ENCODE measurements at regions not wholly inside any gene's neighbourhood (a gene's known extent, or its start where the extent isn't known, plus 50 kb on each side); places are given as distances from the start of the nearest gene placed in this dataset.

DNA sequence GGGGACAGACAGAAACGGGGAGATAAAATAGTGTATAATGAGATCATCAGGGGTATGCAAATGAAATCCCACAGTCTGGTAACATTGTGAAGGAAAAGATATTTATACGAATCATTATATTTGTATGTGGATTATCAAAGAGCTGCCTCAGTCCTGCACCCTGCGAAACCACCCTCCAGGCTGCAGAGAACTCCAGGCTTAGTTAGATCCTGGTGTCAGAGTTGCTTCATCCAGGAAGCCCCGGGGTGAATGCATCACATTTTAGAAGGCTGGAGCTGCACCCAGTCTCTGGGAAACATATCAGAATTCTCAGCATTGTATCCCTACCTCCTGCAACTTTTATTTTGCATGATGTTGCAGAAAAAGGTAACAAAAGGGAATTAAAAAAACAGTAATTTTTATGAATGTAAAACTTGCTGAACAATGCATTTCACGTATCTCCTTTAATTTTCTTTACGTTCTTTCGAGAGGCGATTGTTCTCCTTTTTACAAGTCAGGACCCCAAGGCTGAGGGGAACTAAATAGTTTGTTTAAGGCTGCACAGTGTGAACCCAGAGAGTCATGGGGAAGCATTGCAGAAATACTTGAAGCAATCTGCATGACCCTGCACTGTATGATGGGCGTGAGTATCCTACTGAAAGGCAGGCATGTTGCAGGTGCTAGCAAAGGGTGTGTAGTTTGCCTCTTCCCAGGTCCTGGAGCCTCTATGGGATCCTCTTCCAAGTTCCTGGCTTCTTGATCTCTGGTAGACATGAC is 299.5 kb upstream of the CLNK start:
- DNase-seq (ENCODE audit: low spot score): no peak

GRCh38 chr4:10983268-10983667 is 298.7 kb upstream of the CLNK start:
- DNase-seq (ENCODE audit: low spot score): no peak

DNA sequence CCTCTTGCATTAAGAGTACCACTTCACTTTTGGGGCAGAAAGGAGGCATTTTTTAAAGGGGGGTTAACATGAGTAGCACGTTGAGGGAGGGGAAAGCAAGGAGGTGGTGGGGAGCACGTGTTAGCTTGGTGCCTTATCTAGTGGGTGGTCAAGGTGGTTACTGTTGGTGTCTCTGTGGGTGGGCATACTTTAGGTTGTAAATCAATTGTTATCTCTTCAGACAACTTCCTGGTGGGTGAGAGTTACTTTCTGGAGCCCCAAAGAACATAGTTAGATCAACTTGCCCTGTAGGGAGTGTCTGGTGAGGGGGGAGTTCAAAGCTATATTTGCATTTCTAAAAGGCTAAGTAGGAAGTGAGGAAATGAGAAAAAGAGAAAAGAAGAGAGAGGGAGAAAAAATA is 297.7 kb upstream of the CLNK start:
- no peak for DNase-seq (ENCODE audit: low spot score)

DNA sequence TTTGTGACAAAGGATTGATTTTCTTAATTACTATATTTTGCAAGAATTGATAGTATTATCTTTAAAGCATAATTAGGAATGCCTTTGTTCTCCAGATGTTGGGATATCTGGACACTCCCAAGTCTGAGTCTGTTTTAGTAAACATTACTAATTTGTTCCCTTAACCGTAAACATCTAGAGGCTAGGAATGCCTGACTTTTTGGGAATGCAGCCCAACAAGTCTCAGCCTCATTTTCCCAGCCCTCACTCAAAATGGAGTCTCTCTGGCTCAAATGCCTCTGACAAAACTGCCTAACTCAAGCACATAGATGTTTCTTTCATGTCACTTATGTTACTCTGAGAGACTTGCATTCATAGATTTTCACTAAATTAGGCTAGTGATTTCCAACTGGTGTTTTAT is 297.0 kb upstream of the CLNK start:
- no peak for DNase-seq (ENCODE audit: low spot score)

DNA sequence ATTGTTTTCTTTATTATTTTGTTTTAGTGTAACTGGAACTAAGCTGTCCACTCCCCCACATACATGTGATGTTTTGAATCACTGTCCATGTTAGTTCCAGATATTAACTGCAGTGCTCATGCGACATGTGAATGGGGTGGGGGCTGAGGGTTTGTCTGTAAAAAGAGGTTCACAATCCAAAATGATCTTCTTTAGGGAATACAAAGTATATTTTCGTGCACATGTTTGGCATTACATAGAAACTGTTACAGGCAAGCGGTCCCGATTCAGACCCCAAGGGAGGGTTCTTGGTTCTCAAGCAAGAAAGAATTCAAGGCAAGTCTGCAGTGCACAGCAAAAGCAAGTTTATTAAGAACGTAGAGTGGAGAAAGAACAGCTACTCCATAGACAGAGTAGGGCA is 296.5 kb upstream of the CLNK start:
- DNase-seq (ENCODE audit: low spot score): no peak

DNA sequence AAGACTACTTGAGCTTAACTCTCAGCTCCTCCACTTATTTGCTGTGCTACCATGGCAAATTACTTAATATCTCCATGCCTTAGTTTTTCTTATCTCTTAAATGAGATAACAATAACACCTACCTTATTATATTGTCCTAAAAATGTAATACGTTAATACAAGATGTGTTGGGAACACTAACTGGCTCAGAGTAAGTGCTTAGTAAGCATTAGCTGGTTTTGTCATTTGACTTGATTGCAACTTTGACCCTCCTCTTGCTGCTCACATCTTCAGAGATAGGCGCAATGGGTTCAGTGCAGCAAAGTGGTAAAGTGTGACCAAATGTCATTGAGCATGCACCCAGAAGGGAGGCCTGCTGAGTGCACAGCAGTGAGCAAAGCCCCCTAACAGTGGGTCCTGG is 294.5 kb upstream of the CLNK start:
- DNase-seq (ENCODE audit: low spot score): no peak

- DNase-seq (ENCODE audit: low spot score): no peak
These were observed 293.0 kb upstream of the CLNK start for GRCh38 chr4:10977534-10977933.

DNA sequence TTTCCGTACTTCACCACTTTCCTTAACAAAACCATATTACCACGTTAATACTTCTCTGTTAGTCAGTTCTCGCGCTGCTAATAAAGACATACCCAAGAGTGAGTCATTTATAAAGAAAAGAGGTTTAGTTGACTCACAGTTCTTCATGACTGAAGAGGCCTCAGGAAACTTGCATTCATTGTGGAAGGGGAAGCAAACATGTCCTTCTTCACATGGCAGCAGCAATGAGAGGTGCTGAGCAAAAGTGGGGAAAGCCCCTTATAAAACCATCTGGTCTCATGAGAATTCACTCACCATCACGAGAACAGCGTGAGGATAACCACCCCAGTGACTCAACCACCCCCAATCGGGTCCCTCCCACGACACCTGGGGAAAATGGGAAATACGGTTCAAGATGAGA is 289.8 kb upstream of the CLNK start:
- DNase-seq (ENCODE audit: low spot score): no peak

- no peak for DNase-seq (ENCODE audit: low spot score)
These were observed 289.1 kb upstream of the CLNK start for GRCh38 chr4:10973686-10974085.

GRCh38 chr4:10971800-10972401 is 287.3 kb upstream of the CLNK start:
- DNase-seq (ENCODE audit: low spot score): no peak

DNA sequence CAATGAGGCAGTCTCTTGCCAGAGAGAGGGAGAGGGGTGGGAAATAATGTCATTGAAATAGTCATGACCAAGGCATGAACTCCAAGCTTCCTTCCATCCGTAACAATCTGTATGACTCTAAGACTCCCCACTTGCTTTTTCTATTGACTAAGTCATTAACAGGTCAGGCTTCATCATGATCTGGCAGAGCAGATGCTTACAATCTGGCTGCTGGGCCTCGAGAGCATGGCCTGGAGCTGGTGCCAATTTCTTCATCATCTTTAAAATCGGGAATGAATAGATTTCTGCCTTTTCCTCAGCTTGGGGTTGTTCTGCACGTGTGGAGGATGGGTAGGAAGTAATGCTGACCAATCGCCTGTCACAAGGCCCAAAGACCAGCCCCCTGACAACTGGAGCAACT is 280.6 kb upstream of the CLNK start:
- no peak for DNase-seq (ENCODE audit: low spot score)

GRCh38 chr4:10963958-10964703 is 279.6 kb upstream of the CLNK start:
- no peak for DNase-seq (ENCODE audit: low spot score)

- no peak for DNase-seq (ENCODE audit: low spot score)
These were observed 278.7 kb upstream of the CLNK start for GRCh38 chr4:10963241-10963640.

DNA sequence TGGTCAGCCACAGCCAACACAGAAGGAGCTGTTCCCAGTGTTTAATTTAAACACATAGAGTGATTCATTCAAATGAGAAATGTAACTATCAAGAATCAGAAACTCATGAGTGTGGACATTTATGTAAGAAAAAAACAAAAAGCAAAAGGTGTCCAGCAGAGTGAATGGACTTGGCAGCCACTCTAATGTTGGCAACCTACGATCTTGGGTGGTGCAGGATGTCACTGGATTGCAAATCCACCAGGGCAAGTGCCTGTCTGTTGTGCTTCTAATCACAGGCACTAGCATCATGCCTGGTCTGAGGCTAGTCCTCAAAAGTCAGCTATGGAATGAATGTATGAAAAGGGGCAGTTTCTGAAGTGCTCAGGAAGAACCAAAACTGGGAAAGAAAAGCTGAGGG is 277.7 kb upstream of the CLNK start:
- DNase-seq (ENCODE audit: low spot score): no peak

- DNase-seq (ENCODE audit: low spot score): no peak
These were observed 275.8 kb upstream of the CLNK start for GRCh38 chr4:10960389-10960788.

- DNase-seq (ENCODE audit: low spot score): no peak
These were observed 275.0 kb upstream of the CLNK start for GRCh38 chr4:10959586-10959985.

DNA sequence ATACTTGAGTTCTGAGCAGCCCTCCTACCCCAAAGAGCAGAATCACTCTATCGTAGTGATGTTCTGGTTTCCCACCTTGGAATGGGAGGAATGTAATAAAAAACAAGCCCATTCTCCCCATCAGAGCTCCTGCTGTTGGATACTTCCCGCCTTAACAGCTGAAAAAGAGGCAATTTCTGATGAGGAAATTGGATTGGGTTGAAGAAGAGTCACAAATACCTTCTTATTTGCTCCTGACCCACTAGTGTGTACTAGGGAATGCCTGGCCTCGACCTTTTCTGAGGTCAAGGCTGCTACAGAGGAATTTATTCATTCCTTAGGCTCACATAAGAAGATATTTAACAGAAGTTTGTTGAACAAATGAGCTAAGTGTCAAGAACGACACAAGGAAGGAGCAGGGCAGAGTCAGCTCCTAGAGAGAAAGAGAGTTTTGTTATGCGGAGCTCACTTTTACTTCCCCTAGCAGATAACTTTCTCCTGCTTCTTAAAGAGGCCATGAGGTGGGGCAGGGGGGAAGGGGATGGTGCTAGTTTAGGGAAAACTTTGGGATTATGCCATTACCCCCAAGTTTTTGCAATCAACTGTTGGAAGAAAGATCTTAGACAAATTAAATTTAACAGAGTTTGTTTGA is 273.8 kb upstream of the CLNK start:
- no peak for DNase-seq (ENCODE audit: low spot score)

GRCh38 chr4:10951306-10951705 is 266.7 kb upstream of the CLNK start:
- DNase-seq (ENCODE audit: low spot score): no peak

- DNase-seq (ENCODE audit: low spot score): no peak
These were observed 264.6 kb upstream of the CLNK start for GRCh38 chr4:10949039-10949733.

DNA sequence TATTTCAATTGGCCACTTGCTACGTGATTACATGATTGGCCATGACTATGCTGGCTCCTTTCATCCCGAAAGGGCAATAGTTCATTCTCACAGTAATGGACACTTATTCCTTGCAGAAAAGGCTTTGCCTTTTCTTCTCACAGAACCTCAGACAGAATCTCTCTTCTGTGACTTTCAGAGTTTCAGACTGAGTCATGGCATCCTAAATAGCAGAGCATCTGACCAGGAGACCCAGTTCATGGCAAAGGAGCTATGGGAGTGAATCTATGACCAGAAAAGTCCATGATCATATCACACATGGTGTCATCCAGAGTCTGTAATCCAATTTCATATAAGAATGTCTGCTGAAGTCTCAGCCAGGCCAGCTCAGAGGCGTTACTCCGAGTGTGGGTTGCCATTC is 263.3 kb upstream of the CLNK start:
- no peak for DNase-seq (ENCODE audit: low spot score)

GRCh38 chr4:10944321-10944720 is 259.8 kb upstream of the CLNK start:
- no peak for DNase-seq (ENCODE audit: low spot score)

DNA sequence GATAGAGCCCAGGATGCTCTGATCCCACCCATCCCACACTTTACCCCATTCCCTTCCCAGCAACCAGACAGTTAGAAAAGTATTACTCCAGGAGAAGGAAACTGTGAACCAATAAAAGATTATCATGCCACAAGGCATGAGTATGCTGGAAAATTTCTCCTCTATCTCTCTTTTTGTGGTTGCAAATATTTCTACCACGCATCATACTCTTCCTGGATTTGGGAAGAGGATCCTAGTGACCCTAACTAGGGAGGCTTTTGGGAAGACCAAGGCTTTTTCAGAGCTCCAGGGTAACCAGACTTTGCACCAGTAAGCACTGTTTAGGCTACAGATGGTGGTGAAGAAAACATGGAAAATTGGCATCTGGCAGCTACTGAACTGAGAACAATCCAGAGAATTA is 257.6 kb upstream of the CLNK start:
- no peak for DNase-seq (ENCODE audit: low spot score)

All from SK-N-DZ (cell line).